Keratinocyte (primary cell): ENCODE measurements at regions not wholly inside any gene's neighbourhood (a gene's known extent, or its start where the extent isn't known, plus 50 kb on each side); places are given as distances from the start of the nearest gene placed in this dataset.

ENCODE experiments used
- EZH2 ChIP-seq: IDR thresholded peaks from one replicate; pipeline ENCODE4 v1.6.1; 2012; ENCODE audit warnings: inconsistent platforms, mild to moderate bottlenecking, low read length, moderate library complexity
- TF ChIP-seq, protein P1 (sequence below), 3 experiments: IDR thresholded peaks in 1 of 3; conservative IDR thresholded peaks in 1 of 3; optimal IDR thresholded peaks in 1 of 3; 2 replicates in 2 of 3; 3 replicates in 1 of 3; pipeline versions ENCODE3 to v1.5.1; 2011; ENCODE audit warnings: low read length in 3 of 3, mild to moderate bottlenecking in 3 of 3, moderate library complexity in 2 of 3, control low read depth in 1 of 3, inconsistent platforms in 1 of 3; ENCODE audit not compliant: insufficient read depth in 2 of 3; ENCODE audit errors: extremely low read depth in 1 of 3

DNA sequence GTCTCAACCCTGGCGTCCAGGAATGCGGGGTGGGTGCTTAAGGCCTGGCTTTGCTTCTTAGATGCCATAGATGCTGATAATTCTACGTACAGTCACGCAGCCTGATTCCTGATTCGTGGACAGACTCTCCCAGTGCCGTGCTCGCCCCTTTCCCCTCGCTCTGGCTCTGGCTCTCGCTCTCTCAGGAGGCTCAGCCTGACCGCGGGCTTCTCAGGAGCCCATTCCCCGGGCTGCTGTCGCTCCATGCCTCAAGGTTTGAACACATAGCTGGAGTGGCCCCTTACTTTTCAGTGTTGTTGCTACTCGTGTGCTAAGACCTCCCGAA, 59.2 kb upstream of the ZC4H2 start:
- TF ChIP-seq, protein P1, sequence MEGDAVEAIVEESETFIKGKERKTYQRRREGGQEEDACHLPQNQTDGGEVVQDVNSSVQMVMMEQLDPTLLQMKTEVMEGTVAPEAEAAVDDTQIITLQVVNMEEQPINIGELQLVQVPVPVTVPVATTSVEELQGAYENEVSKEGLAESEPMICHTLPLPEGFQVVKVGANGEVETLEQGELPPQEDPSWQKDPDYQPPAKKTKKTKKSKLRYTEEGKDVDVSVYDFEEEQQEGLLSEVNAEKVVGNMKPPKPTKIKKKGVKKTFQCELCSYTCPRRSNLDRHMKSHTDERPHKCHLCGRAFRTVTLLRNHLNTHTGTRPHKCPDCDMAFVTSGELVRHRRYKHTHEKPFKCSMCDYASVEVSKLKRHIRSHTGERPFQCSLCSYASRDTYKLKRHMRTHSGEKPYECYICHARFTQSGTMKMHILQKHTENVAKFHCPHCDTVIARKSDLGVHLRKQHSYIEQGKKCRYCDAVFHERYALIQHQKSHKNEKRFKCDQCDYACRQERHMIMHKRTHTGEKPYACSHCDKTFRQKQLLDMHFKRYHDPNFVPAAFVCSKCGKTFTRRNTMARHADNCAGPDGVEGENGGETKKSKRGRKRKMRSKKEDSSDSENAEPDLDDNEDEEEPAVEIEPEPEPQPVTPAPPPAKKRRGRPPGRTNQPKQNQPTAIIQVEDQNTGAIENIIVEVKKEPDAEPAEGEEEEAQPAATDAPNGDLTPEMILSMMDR (optimal IDR thresholded peaks at IDR 0.05 in 1 of 3, IDR thresholded peaks at IDR 0.05 in 1 of 3, conservative IDR thresholded peaks at IDR 0.05 in 1 of 3; ENCODE audit: extremely low read depth in 1 of 3, insufficient read depth in 2 of 3, low read length in 3 of 3) = no peak
- TF ChIP-seq EZH2 = no peak
